HepG2 (cell line): ENCODE measurements at regions not wholly inside any gene's neighbourhood (a gene's known extent, or its start where the extent isn't known, plus 50 kb on each side); places are given as distances from the start of the nearest gene placed in this dataset.

Experiments used
- ATAC-seq: fragments of 200-7000 bp; cut with Tn5 transposase; 3 replicates; pipeline ENCODE4 v1.9.1; 2020; ENCODE audit warnings: mild to moderate bottlenecking, moderate library complexity
- BruUV-seq: library from RNA; stranded (reverse); fragments of 400-500 nt; replicated peaks from 2 replicates; lab custom pipeline; 2021; lab: Mats Ljungman, UMichigan
- CTCF ChIA-PET: fragments of 300-600 bp; formaldehyde crosslinking; extraction: SDS; loops from one replicate; lab custom pipeline; 2021; ENCODE audit warnings: low total read pairs, inconsistent platforms, low intra/inter-chr PET ratio; lab: Yijun Ruan, JAX
- POLR2A ChIA-PET: fragments of 350-600 bp; sonication (Branson Sonifier 250); formaldehyde crosslinking; loops from one replicate; lab custom pipeline; 2020; ENCODE audit warnings: antibody characterized with exemption, inconsistent platforms; lab: Yijun Ruan, JAX
- DNase-seq: peaks from one replicate; pipeline ENCODE4 v3.0.0-alpha.2; 2015; ENCODE audit warnings: low spot score
- FAIRE-seq: peaks from 3 replicates; lab custom pipeline; 2011; peaks lifted over from hg19 to GRCh38; lab: Jason Lieb, UNC
- H2AFZ ChIP-seq: one replicate; pipeline ENCODE4 v1.6.1; 2011; ENCODE audit warnings: low read length, inconsistent platforms
- H3K27ac ChIP-seq: fragments of 300-600 bp; 3 replicates; pipeline ENCODE4 v1.8.0; 2011; ENCODE audit warnings: mixed run types, mild to moderate bottlenecking, mixed read lengths, low read length, inconsistent platforms; ENCODE audit not compliant: insufficient read depth; ENCODE audit errors: extremely low read length
- H3K27me3 ChIP-seq, 2 experiments: fragments of 200-600 bp in 1 of 2; 2 replicates in 1 of 2; 3 replicates in 1 of 2; pipeline versions ENCODE4 v1.6.0 to v1.8.0; 2011; ENCODE audit warnings: low read length in 2 of 2, mild to moderate bottlenecking in 2 of 2, moderate library complexity in 2 of 2, inconsistent platforms in 1 of 2; ENCODE audit not compliant: insufficient read depth in 2 of 2, control insufficient read depth in 1 of 2
- H3K36me3 ChIP-seq, 2 experiments: fragments of 200-600 bp in 1 of 2; replicated peaks in 1 of 2; 2 replicates in 1 of 2; 3 replicates in 1 of 2; pipeline versions ENCODE4 v1.5.1 to v1.8.0; 2011; ENCODE audit warnings: low read length in 2 of 2, inconsistent platforms in 1 of 2; ENCODE audit not compliant: insufficient read depth in 2 of 2, control insufficient read depth in 1 of 2
- H3K4me1 ChIP-seq: 2 replicates; pipeline ENCODE4 v1.5.1; 2012; ENCODE audit warnings: low read length, inconsistent platforms; ENCODE audit not compliant: insufficient read depth
- H3K4me2 ChIP-seq: 2 replicates; pipeline ENCODE4 v1.6.0; 2011; ENCODE audit warnings: low read depth, low read length, inconsistent platforms
- H3K4me3 ChIP-seq, 3 experiments: fragments of 200-600 bp in 1 of 3; sonication (generic), shearing (Covaris generic) in 1 of 3; replicated peaks in 1 of 3; 2 replicates each; pipeline ENCODE4 v1.5.1; 2011 to 2016; ENCODE audit warnings: low read length in 3 of 3, inconsistent platforms in 2 of 3, low read depth in 2 of 3, mild to moderate bottlenecking in 2 of 3, control low read depth in 1 of 3, mixed read lengths in 1 of 3; ENCODE audit not compliant: insufficient read depth in 1 of 3
- H3K79me2 ChIP-seq: one replicate; pipeline ENCODE4 v1.6.1; 2011; ENCODE audit warnings: low read length, inconsistent platforms; ENCODE audit not compliant: insufficient read depth
- H3K9ac ChIP-seq: 2 replicates; pipeline ENCODE4 v1.6.0; 2011; ENCODE audit warnings: mild to moderate bottlenecking, low read depth, low read length, inconsistent platforms; ENCODE audit not compliant: insufficient read depth
- H3K9me3 ChIP-seq: 2 replicates; pipeline ENCODE4 v1.5.1; 2012; ENCODE audit warnings: mild to moderate bottlenecking, low read length
- H4K20me1 ChIP-seq: 2 replicates; pipeline ENCODE4 v1.6.0; 2011; ENCODE audit warnings: inconsistent platforms, mild to moderate bottlenecking, low read length, moderate library complexity; ENCODE audit not compliant: insufficient read depth
- DR1 ChIP-seq: sonication (generic); formaldehyde crosslinking; IDR thresholded peaks from 2 replicates; pipeline ENCODE4 v1.8.0; 2021; ENCODE audit warnings: mild to moderate bottlenecking, missing genetic modification reagents, inconsistent platforms
- ZHX2 ChIP-seq, 2 experiments: sonication (generic) in 1 of 2; formaldehyde crosslinking in 1 of 2; IDR thresholded peaks; 2 replicates each; pipeline versions ENCODE4 v1.6.1 to v1.9.0; 2014 to 2022; ENCODE audit warnings: antibody characterized with exemption in 1 of 2, borderline replicate concordance in 1 of 2, inconsistent platforms in 1 of 2, low read depth in 1 of 2, missing genetic modification reagents in 1 of 2
- ZNF362 ChIP-seq: sonication (generic); formaldehyde crosslinking; IDR thresholded peaks from 2 replicates; pipeline ENCODE4 v1.4.0; 2020; ENCODE audit warnings: missing genetic modification reagents, mild to moderate bottlenecking, borderline replicate concordance
- ZNF407 ChIP-seq: sonication (generic); formaldehyde crosslinking; IDR thresholded peaks from one replicate; pipeline ENCODE4 v1.5.1; 2020; ENCODE audit warnings: mild to moderate bottlenecking, missing genetic modification reagents; ENCODE audit errors: not compliant biosample characterization
- ZNF674 ChIP-seq: sonication (generic); formaldehyde crosslinking; IDR thresholded peaks from 2 replicates; pipeline ENCODE4 v1.5.0; 2020; ENCODE audit warnings: low read depth, mild to moderate bottlenecking, missing genetic modification reagents
- WGBS: methylation state at CpG from one replicate; pipeline ENCODE4 v1.1.6; 2017; ENCODE audit warnings: low lambda C conversion rate; 5-methylcytosine and 5-hydroxymethylcytosine counted together
- in situ Hi-C: cut with HindIII; loops from 2 replicates; pipeline ENCODE4 v1.10.0; 2017; ENCODE audit warnings: low pct_unique_long_range_greater_than_20kb; ENCODE audit not compliant: extremely low pct_ligation_motif_present
- intact Hi-C: fragments of 100-400 bp; cut with micrococcal nuclease; formaldehyde crosslinking; loops from one replicate; pipeline ENCODE4 v1.10.0; 2022; ENCODE audit not compliant: unreplicated experiment

DNA sequence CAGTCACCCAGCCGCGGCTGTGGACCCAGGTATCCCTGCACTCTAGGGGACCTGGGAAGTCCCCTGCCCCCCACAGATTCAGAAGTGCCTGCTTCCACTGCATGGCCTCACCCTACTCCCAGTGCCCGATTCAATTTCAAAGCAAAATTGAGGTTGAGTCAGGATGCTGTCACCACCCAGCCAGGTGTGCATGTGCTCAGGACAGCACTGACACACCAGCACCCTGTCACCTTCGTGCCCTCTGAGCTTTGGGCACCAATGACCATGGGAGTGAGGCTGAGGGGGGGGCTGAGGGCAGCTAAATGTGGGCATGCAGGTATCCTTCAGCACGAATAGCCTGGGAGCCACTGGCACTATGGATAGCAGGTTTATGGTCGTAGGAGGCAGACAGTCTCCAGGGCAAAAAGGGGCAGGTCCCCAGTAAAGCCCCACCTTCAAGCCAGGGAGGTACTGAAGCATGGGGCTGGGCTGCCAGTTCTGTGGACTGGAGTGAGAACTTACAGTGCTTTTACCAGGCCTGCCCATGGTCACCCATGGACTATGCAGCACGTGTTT is 1151.6 kb upstream of the CDH6 start (continued):
- TF ChIP-seq ZHX2 (IDR thresholded peaks at IDR 0.05; ENCODE audit: low read depth) = no peak
- TF ChIP-seq ZHX2 (CRISPR knock-in tag; IDR thresholded peaks at IDR 0.05; ENCODE audit: borderline replicate concordance) = no peak
- TF ChIP-seq DR1 = no peak

- Histone ChIP-seq H3K27me3 (no peaks in the 10 kb centered on the region), H2AFZ (no peak overlapping the region), H3K36me3 (no peaks in the 10 kb centered on the region), H3K27ac (no peak overlapping the region), H4K20me1 (no peaks in the 10 kb centered on the region)
- 82% methylated on average over 3 of the region's 3 CpGs for WGBS
- intact Hi-C loops = loop anchor here (5.0 kb wide), 1 partner anchor 1146 kb away; no protein-coding TSS in a partner anchor
- CTCF ChIA-PET = interaction anchor here (1.3 to 1.5 kb wide), 3 partner anchors 1146 to 1229 kb away, joined by 3 to 8 read pairs (median 6); no protein-coding TSS in a partner anchor
- DNase-seq (no peak), FAIRE-seq (no peak), ATAC-seq (no peak)
- BruUV-seq = no TSS peak
- TF ChIP-seq ZNF674 (no peak), ZNF362 (no peak), ZNF407 (no peak)
- TF ChIP-seq, all 625 proteins: peak for 0
- no peaks in the 10 kb centered on the region for H3K9me3 ChIP-seq
- in situ Hi-C loops = loop anchor here (25.0 kb wide), 1 partner anchor 1196 kb away; no protein-coding TSS in a partner anchor
- H3K4me1 ChIP-seq = no peaks in the 10 kb centered on the region
- no peaks in the 10 kb centered on the region for H3K79me2 ChIP-seq
- H3K4me3 ChIP-seq = no peak overlapping the region
- POLR2A ChIA-PET = no interaction called here
- H3K4me2 ChIP-seq = no peak overlapping the region
- no peak overlapping the region for H3K9ac ChIP-seq
Observed at GRCh38 chr5:30041291-30041690, 1152.2 kb upstream of the CDH6 start.
